ENCODE measurements at regions not wholly inside any gene's neighbourhood (a gene's known extent, or its start where the extent isn't known, plus 50 kb on each side); places are given as distances from the start of the nearest gene placed in this dataset.

DNA sequence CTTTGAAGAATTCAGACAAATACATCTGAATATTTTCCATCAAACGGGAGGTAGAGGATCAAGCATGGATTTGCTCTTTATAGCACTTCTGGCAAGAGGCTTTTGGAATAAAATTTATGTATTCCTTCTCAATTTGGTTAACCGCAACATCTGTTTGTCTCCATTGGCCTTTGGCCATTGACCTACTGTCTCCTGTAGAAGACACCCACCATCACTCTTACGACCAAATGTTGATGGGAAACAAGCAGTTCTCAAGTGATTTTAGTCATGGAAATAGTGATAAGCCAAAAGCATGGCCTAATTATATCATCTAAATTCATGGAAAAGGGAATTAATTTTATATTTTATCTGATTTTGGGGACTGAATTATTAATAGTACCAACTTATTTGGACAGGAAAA, 591.9 kb downstream of the CD109 start:
- TF ChIP-seq NFIC (IDR thresholded peaks at IDR 0.05) (no peak), EP300 (IDR thresholded peaks at IDR 0.05; ENCODE audit: borderline replicate concordance) (no peak), YY1 (IDR thresholded peaks at IDR 0.05; ENCODE audit: low read depth) (no peak)

Measured in Ishikawa (cell line).